Naive B cell (primary cell): ENCODE measurements at regions not wholly inside any gene's neighbourhood (a gene's known extent, or its start where the extent isn't known, plus 50 kb on each side); places are given as distances from the start of the nearest gene placed in this dataset.

Source experiments
- ATAC-seq, 2 donors: fragments of 150-1000 bp; cut with Tn5 transposase; 2 replicates each; pipeline ENCODE4 v1.10.0; 2021; ENCODE audit warnings: low read depth in 2 of 2, mild to moderate bottlenecking in 2 of 2, moderate library complexity in 2 of 2
- DNase-seq: peaks from one replicate; pipeline ENCODE4 v3.0.0; 2022
- H3K27ac Mint-ChIP-seq, 6 donors: one replicate each; pipeline ENCODE4 v1.8.0; 2020 to 2022; ENCODE audit warnings: mild to moderate bottlenecking in 6 of 6, mixed read lengths in 6 of 6, moderate library complexity in 5 of 6, inconsistent platforms in 2 of 6
- H3K27me3 Mint-ChIP-seq, 3 donors: one replicate each; pipeline ENCODE4 v1.8.0; 2021 to 2022; ENCODE audit warnings: mixed read lengths in 3 of 3, mild to moderate bottlenecking in 1 of 3
- H3K36me3 Mint-ChIP-seq, 2 donors: one replicate each; pipeline ENCODE4 v1.8.0; 2020 to 2022; ENCODE audit warnings: mixed read lengths in 2 of 2, inconsistent platforms in 1 of 2, mild to moderate bottlenecking in 1 of 2
- H3K4me1 Mint-ChIP-seq, 3 donors: one replicate each; pipeline ENCODE4 v1.8.0; 2020 to 2022; ENCODE audit warnings: mixed read lengths in 3 of 3, inconsistent platforms in 1 of 3, mild to moderate bottlenecking in 1 of 3, moderate library complexity in 1 of 3
- H3K4me3 Mint-ChIP-seq, 8 donors: one replicate each; pipeline ENCODE4 v1.8.0; 2020 to 2022; ENCODE audit warnings: mild to moderate bottlenecking in 8 of 8, mixed read lengths in 8 of 8, moderate library complexity in 8 of 8, inconsistent platforms in 2 of 8
- H3K9me3 Mint-ChIP-seq, 7 donors: one replicate each; pipeline ENCODE4 v1.8.0; 2020 to 2022; ENCODE audit warnings: mixed read lengths in 7 of 7, mild to moderate bottlenecking in 5 of 7, inconsistent platforms in 2 of 7, moderate library complexity in 1 of 7

- ATAC-seq (no peak), DNase-seq (no peak)
- Mint-ChIP-seq H3K9me3 (no peaks in the 10 kb centered on the region), H3K27me3 (no peaks in the 10 kb centered on the region), H3K4me3 (no peak overlapping the region), H3K36me3 (no peaks in the 10 kb centered on the region), H3K4me1 (no peaks in the 10 kb centered on the region), H3K27ac (no peak overlapping the region)
Observed at GRCh38 chr4:124032035-124032434, 635.4 kb downstream of the SPRY1 start.

GRCh38 chr4:124035364-124036041, 638.9 kb downstream of the SPRY1 start:
- no peak for DNase-seq
- no peaks in the 10 kb centered on the region for H3K4me1 Mint-ChIP-seq
- H3K27me3 Mint-ChIP-seq: no peaks in the 10 kb centered on the region
- H3K4me3 Mint-ChIP-seq: no peak overlapping the region
- H3K27ac Mint-ChIP-seq: no peak overlapping the region
- peaks cover 0 to 4% (median 2%) of the 10 kb centered on the region in 7 donors for H3K9me3 Mint-ChIP-seq
- no peaks in the 10 kb centered on the region for H3K36me3 Mint-ChIP-seq
- ATAC-seq: no peak

GRCh38 chr4:124037236-124037635, 640.6 kb downstream of the SPRY1 start:
- no peak for DNase-seq
- Mint-ChIP-seq H3K27ac (no peak overlapping the region), H3K27me3 (no peaks in the 10 kb centered on the region)

GRCh38 chr4:124044330-124044729, 647.7 kb downstream of the SPRY1 start:
- no peak overlapping the region for H3K27ac Mint-ChIP-seq
- H3K27me3 Mint-ChIP-seq: peaks cover 0 to 8% (median 4%) of the 10 kb centered on the region in 3 donors
- no peaks in the 10 kb centered on the region for H3K4me1 Mint-ChIP-seq
- H3K36me3 Mint-ChIP-seq: no peaks in the 10 kb centered on the region
- DNase-seq: no peak
- H3K4me3 Mint-ChIP-seq: no peak overlapping the region
- no peak for ATAC-seq
- H3K9me3 Mint-ChIP-seq: peaks cover 0 to 6% (median 2%) of the 10 kb centered on the region in 7 donors

More at GRCh38 chr4:124037236-124037635, 640.6 kb downstream of the SPRY1 start:
- Mint-ChIP-seq H3K36me3 (no peaks in the 10 kb centered on the region), H3K9me3 (peaks cover 0 to 4% (median 2%) of the 10 kb centered on the region in 7 donors), H3K4me1 (no peaks in the 10 kb centered on the region), H3K4me3 (no peak overlapping the region)
- no peak for ATAC-seq

- no peak overlapping the region for H3K4me3 Mint-ChIP-seq
- peaks cover 0 to 3% (median 0%) of the 10 kb centered on the region in 7 donors for H3K9me3 Mint-ChIP-seq
- no peak for ATAC-seq
- H3K36me3 Mint-ChIP-seq: no peaks in the 10 kb centered on the region
- DNase-seq: no peak
- no peak overlapping the region for H3K27ac Mint-ChIP-seq
- H3K4me1 Mint-ChIP-seq: no peaks in the 10 kb centered on the region
- H3K27me3 Mint-ChIP-seq: peaks cover 0 to 8% (median 4%) of the 10 kb centered on the region in 3 donors
Observed at GRCh38 chr4:124044867-124045266, 648.3 kb downstream of the SPRY1 start.

GRCh38 chr4:124046190-124046589, 649.6 kb downstream of the SPRY1 start:
- H3K4me1 Mint-ChIP-seq: no peaks in the 10 kb centered on the region
- H3K27ac Mint-ChIP-seq: no peak overlapping the region
- peaks cover 0 to 3% (median 0%) of the 10 kb centered on the region in 7 donors for H3K9me3 Mint-ChIP-seq
- no peak overlapping the region for H3K4me3 Mint-ChIP-seq
- H3K36me3 Mint-ChIP-seq: no peaks in the 10 kb centered on the region
- DNase-seq (no peak), ATAC-seq (no peak)
- peaks cover 0 to 8% (median 5%) of the 10 kb centered on the region in 3 donors for H3K27me3 Mint-ChIP-seq

GRCh38 chr4:124053872-124054538, 657.4 kb downstream of the SPRY1 start:
- Mint-ChIP-seq H3K36me3 (no peaks in the 10 kb centered on the region), H3K27me3 (peaks cover 5 to 10% (median 8%) of the 10 kb centered on the region in 3 donors), H3K4me3 (no peak overlapping the region), H3K27ac (no peak overlapping the region), H3K4me1 (no peaks in the 10 kb centered on the region), H3K9me3 (peaks cover 0 to 3% (median 0%) of the 10 kb centered on the region in 7 donors)
- DNase-seq: no peak
- no peak for ATAC-seq

- no peak for ATAC-seq
- DNase-seq: no peak
- Mint-ChIP-seq H3K9me3 (no peaks in the 10 kb centered on the region), H3K4me1 (peaks cover 3 to 5% (median 3%) of the 10 kb centered on the region in 3 donors), H3K36me3 (no peaks in the 10 kb centered on the region), H3K4me3 (no peak overlapping the region), H3K27ac (no peak overlapping the region), H3K27me3 (peaks cover 5 to 10% (median 8%) of the 10 kb centered on the region in 3 donors)
Observed at GRCh38 chr4:124055336-124055735, 657.2 kb downstream of the ANKRD50 start.

- Mint-ChIP-seq H3K27me3 (peaks cover 5 to 10% (median 8%) of the 10 kb centered on the region in 3 donors), H3K4me3 (no peak overlapping the region), H3K27ac (no peak overlapping the region), H3K4me1 (peaks cover 8 to 10% (median 9%) of the 10 kb centered on the region in 3 donors), H3K9me3 (no peaks in the 10 kb centered on the region), H3K36me3 (no peaks in the 10 kb centered on the region)
- no peak for DNase-seq
- ATAC-seq: no peak
Observed at GRCh38 chr4:124055896-124056295, 656.6 kb downstream of the ANKRD50 start.

- Mint-ChIP-seq H3K36me3 (no peaks in the 10 kb centered on the region), H3K9me3 (peaks cover 0 to 2% (median 0%) of the 10 kb centered on the region in 7 donors), H3K27me3 (no peaks in the 10 kb centered on the region), H3K27ac (peak overlapping the region in 2 of 6 donors; percentile 70 to 90), H3K4me3 (no peak overlapping the region), H3K4me1 (peaks cover 8 to 12% (median 9%) of the 10 kb centered on the region in 3 donors)
- DNase-seq (no peak), ATAC-seq (peak; percentile 34 to 61)
Observed at GRCh38 chr4:124060261-124060918, 652.1 kb downstream of the ANKRD50 start.

- Mint-ChIP-seq H3K4me3 (no peak overlapping the region), H3K36me3 (no peaks in the 10 kb centered on the region), H3K4me1 (peaks cover 8 to 12% (median 9%) of the 10 kb centered on the region in 3 donors), H3K27ac (no peak overlapping the region), H3K9me3 (peaks cover 0 to 4% (median 0%) of the 10 kb centered on the region in 7 donors), H3K27me3 (no peaks in the 10 kb centered on the region)
- ATAC-seq (no peak), DNase-seq (no peak)
Observed at GRCh38 chr4:124061413-124061812, 651.1 kb downstream of the ANKRD50 start.

GRCh38 chr4:124065422-124065821, 647.1 kb downstream of the ANKRD50 start:
- H3K4me3 Mint-ChIP-seq: no peak overlapping the region

GRCh38 chr4:124065936-124066335, 646.6 kb downstream of the ANKRD50 start:
- ATAC-seq: no peak
- H3K9me3 Mint-ChIP-seq: peaks cover 8 to 21% (median 15%) of the 10 kb centered on the region in 7 donors

More at GRCh38 chr4:124065422-124065821, 647.1 kb downstream of the ANKRD50 start:
- H3K4me1 Mint-ChIP-seq: peaks cover 4 to 6% (median 5%) of the 10 kb centered on the region in 3 donors
- H3K9me3 Mint-ChIP-seq: peaks cover 3 to 16% (median 10%) of the 10 kb centered on the region in 7 donors
- H3K36me3 Mint-ChIP-seq: peaks cover 6 to 7% of the 10 kb centered on the region in 2 donors
- ATAC-seq: no peak
- H3K27ac Mint-ChIP-seq: no peak overlapping the region
- no peaks in the 10 kb centered on the region for H3K27me3 Mint-ChIP-seq
- no peak for DNase-seq

More at GRCh38 chr4:124065936-124066335, 646.6 kb downstream of the ANKRD50 start:
- no peaks in the 10 kb centered on the region for H3K27me3 Mint-ChIP-seq
- H3K36me3 Mint-ChIP-seq: peaks cover 9 to 11% of the 10 kb centered on the region in 2 donors
- no peak for DNase-seq
- H3K27ac Mint-ChIP-seq: no peak overlapping the region
- H3K4me3 Mint-ChIP-seq: no peak overlapping the region
- peaks cover 0 to 1% (median under 1%) of the 10 kb centered on the region in 3 donors for H3K4me1 Mint-ChIP-seq
